Mononuclear cell (primary cell): ENCODE measurements at regions not wholly inside any gene's neighbourhood (a gene's known extent, or its start where the extent isn't known, plus 50 kb on each side); places are given as distances from the start of the nearest gene placed in this dataset.
"Not testable (repeated sequence)": the region's sequence is repeated elsewhere in the genome, so short reads cannot be mapped to it uniquely, and the experiment has no call there.

Experiments used
- H3K27me3 ChIP-seq: 2 replicates; pipeline ENCODE4 v1.6.0; 2011; ENCODE audit warnings: low read length, control low read depth; ENCODE audit not compliant: insufficient read depth
- H3K4me1 ChIP-seq: 2 replicates; pipeline ENCODE4 v1.5.1; 2011; ENCODE audit warnings: mild to moderate bottlenecking, low read length, control low read depth; ENCODE audit not compliant: insufficient read depth
- H3K4me3 ChIP-seq: 2 replicates; pipeline ENCODE4 v1.5.1; 2011; ENCODE audit warnings: mild to moderate bottlenecking, low read length, moderate library complexity
- H3K9me3 ChIP-seq: 2 replicates; pipeline ENCODE4 v1.5.1; 2011; ENCODE audit warnings: low read depth, mild to moderate bottlenecking, control low read depth, low read length

DNA sequence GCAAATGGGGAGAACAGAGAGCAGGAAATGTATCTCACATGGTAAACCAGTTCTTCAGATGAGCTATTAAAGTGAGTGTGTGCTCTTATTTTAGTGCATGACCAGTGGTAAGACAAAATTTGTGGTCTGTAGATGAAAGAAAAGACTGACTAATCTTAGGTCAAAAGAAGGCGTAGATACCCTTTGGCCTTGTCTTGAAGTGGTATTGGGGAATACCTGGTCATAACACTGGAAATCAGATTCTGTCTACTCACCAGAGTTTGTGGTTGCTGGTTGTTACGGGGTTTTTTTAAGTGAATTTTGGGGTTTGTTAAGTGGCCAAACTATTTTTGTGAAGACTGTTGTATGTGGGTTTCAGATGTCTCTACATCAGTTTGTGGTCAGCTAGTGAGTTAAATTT is 173.5 kb downstream of the KDM5D start:
- H3K4me1 ChIP-seq: peaks cover 15% of the 10 kb centered on the region
- H3K9me3 ChIP-seq: no peaks in the 10 kb centered on the region
- no peak overlapping the region for H3K4me3 ChIP-seq
- no peaks in the 10 kb centered on the region for H3K27me3 ChIP-seq

DNA sequence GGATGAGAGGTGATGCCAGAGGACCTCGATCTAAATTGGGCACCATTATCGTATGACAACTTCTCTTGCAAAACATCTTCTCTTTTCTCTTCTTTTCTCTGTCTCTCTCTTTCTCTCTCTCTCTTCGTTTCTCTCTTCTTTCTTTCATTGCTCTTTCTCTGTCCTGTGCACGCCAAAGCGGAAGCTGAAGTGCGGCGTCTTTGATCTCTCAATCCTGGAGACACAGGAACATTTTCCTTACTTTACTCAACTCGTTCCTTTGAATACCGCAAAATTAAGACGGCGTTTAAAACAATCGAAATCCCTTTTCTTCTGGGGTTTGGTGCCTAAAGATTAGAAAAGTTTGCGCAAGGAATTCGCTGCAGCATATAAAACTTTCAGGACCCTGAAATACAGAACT is 176.6 kb downstream of the KDM5D start:
- Histone ChIP-seq H3K4me1 (peaks cover 15% of the 10 kb centered on the region), H3K27me3 (no peaks in the 10 kb centered on the region), H3K9me3 (no peaks in the 10 kb centered on the region), H3K4me3 (peak overlapping the region; percentile 66)

DNA sequence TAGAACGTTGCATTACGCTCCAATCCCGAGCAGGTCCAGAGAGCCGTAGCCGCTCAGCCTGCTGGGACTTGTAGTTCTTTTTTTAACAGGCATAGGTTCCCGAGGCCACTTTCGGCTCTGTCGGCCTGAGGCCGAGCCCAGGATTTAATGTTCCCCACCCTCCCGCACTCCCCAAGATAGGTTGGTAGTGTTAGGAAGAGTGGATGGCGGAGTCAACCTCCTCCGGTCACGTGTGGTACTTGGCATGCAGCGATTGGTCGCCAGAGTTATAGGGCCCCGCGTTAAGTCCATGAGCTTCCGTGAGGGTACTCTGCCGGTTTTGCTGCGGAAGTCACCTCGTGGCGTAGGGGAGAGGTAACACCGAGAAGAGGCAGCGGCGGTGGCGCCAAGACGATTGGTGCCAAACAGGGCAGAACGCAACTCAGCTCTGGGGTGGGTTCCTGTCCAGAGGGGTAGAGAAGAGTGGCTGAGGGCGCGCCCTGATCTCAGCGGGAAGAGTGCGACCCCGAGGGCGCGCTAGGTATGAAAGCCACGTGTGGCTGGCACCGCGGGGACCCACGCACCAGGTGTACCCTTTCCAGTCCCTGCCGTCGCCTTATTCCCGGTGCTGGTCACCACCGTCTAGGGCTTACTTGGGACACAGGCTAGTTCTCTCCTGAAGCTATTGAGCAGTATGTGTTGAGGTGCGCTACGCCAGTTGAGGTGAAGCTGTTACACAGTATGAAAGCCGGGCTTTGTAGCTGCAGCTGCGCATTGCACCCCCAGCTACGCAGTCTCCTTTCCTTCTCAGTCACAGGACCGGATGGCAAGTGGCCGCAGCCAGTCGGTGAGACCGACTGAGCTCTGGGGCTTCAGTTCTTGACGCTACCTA is 177.2 kb downstream of the KDM5D start:
- H3K4me1 ChIP-seq: peaks cover 15% of the 10 kb centered on the region
- H3K27me3 ChIP-seq: no peaks in the 10 kb centered on the region
- H3K4me3 ChIP-seq: peak overlapping the region; percentile 66
- H3K9me3 ChIP-seq: no peaks in the 10 kb centered on the region

DNA sequence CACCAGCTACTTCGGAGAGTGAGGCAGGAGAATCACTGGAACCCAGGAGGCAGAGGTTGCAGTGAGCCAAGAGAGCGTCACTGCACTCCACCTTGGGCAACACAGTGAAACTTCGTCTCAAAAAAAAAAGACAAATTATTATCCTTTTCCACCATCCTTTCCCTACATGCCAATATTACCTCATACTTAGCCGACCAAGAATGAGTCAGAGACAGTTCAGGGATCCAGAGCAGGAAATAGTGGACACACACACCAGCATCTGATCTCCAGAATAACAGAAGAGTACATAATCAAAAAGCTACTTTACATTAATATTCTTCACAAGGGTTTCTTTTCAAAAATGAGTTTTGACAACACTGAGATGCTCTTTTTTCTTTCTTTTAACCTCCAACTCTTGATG is 185.4 kb downstream of the KDM5D start:
- Histone ChIP-seq H3K4me3 (no peak overlapping the region), H3K4me1 (no peaks in the 10 kb centered on the region), H3K27me3 (no peaks in the 10 kb centered on the region), H3K9me3 (no peaks in the 10 kb centered on the region)

DNA sequence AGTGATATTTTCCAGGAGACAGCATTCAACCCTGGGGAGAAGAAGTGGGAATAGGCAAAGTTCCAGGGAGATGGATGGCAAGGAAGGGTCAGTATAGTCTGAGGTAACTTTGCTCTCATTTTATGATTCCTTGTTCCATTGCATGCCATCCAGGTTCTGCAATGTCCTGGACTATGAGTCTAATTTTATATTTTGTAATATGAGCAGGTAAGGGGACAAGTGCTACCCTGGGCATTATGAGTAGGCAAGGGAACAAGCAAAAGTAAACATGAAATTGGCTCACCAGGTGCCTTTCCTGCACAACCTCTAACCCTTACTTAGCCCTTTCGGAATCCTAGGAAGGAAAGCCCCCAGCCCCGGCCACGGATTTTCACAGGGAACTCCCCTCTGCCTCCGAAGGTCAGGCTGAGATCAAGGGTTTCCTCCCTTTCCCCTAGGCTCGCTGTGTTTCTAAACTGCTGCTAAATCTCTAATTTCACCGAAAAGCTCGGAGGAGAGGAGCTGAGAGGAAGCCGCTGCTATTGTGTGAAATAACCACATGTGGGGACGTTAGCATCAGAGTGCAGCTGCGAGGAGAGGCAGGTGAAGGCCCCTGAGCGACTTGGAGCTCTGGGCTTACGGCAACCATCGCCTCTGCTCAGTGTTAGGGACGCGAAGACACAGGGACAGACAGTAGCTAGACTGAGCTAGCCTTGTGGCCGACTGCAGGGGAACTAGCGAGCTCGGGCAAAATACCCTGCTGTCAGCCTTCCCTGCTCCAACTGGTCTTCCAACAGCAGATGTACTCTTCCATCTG is 194.7 kb downstream of the KDM5D start:
- H3K4me3 ChIP-seq: no peak overlapping the region
- H3K9me3 ChIP-seq: no peaks in the 10 kb centered on the region
- H3K4me1 ChIP-seq: no peaks in the 10 kb centered on the region
- no peaks in the 10 kb centered on the region for H3K27me3 ChIP-seq

DNA sequence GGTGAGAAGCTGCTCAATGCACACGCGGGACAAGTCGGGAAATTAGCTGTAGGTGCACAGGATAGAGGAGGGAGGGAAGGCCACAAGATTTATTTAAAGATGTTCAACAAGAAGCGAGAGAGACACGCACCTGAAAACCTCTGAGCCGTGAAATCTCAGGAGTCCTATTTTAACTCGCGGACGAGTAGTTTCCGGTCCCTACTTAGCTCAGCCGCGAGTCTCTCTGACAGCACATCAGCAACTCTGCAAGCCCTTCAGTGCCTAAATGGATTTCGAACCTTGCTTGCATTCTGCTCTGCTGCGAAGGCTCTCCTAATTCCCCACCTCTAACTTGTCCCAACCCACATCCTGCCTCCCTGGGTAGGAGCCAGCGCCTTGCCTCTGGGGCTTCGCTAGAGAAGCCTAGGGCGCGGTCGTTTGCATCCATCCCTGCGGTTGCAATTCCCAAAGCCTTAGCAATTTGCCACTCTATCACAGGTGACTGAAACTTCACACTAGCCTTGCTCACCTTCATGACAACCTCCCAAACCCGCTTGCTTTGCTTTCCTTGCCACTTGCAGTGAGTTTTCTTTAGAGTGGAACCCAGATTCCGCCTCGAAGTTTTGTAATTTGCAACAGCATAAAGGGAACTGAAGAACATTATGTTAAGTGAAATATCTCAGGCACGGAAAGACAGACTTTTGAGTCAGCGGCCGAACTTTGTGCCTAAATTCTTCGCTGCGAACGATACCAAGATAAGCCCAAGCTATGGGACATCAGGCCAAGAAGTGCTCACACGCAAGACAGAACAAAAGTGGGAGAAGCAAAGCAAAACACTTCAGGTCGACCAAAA is 202.8 kb downstream of the KDM5D start:
- Histone ChIP-seq H3K4me1 (no peaks in the 10 kb centered on the region), H3K9me3 (no peaks in the 10 kb centered on the region), H3K4me3 (no peak overlapping the region), H3K27me3 (no peaks in the 10 kb centered on the region)

DNA sequence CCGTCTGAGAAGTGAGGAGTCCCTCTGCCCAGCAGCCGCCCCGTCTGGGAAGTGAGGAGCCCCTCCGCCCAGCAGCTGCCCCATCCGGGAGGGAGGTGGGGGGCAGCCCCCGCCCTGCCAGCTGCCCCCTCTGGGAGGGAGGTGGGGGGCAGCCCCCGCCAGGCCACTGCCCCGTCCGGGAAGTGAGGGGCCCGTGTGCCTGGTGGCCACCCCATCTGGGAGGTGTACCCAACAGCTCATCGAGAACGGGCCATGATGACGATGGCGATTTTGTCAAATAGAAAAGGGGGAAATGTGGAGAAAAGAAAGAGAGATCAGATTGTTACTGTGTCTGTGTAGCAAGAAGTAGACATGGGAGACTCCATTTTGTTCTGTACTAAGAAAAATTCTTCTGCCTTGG is 208.8 kb downstream of the KDM5D start:
- H3K9me3 ChIP-seq, H3K4me3 ChIP-seq, H3K4me1 ChIP-seq, H3K27me3 ChIP-seq: not testable (repeated sequence)

DNA sequence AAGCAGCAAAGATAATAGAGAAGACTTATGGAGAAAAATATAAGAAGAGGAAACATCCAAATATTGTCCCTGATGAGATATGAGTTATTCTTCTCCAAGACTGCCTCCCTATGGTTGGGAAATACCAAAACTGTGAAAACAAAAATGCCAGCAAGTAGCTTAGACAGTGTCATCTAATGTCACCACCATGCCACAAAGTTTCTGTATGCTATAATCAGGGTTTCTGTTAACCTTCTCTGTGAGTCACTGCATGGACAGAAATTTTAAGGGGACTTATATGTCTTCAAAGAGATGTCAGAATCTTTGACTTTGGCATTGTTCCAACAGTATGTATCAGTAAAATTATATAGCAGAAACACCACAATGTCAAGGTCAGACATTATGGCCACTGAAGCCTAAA is 222.6 kb downstream of the KDM5D start:
- H3K4me1 ChIP-seq: no peaks in the 10 kb centered on the region
- H3K9me3 ChIP-seq: no peaks in the 10 kb centered on the region
- H3K27me3 ChIP-seq: no peaks in the 10 kb centered on the region
- no peak overlapping the region for H3K4me3 ChIP-seq

DNA sequence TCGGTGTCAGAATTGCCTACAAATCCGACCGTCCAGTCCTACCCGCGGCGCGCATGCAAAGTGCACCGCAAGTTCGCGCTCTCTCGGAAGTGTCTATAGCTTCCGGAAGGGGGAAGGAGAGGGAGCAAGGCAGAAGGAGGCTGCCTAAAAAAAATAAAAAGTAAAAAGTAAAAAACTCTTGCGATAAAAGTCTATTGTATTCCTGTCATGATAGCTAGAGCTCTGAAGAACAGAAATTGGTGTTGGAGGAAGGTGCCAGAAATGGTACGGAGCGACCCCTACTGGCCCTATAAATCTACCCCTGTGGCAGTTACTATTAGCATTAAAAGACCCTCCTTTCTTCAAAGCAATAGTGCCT is 241.5 kb downstream of the KDM5D start:
- peaks cover 3% of the 10 kb centered on the region for H3K4me1 ChIP-seq
- H3K4me3 ChIP-seq: peak overlapping the region; percentile 44
- no peaks in the 10 kb centered on the region for H3K27me3 ChIP-seq
- H3K9me3 ChIP-seq: no peaks in the 10 kb centered on the region

DNA sequence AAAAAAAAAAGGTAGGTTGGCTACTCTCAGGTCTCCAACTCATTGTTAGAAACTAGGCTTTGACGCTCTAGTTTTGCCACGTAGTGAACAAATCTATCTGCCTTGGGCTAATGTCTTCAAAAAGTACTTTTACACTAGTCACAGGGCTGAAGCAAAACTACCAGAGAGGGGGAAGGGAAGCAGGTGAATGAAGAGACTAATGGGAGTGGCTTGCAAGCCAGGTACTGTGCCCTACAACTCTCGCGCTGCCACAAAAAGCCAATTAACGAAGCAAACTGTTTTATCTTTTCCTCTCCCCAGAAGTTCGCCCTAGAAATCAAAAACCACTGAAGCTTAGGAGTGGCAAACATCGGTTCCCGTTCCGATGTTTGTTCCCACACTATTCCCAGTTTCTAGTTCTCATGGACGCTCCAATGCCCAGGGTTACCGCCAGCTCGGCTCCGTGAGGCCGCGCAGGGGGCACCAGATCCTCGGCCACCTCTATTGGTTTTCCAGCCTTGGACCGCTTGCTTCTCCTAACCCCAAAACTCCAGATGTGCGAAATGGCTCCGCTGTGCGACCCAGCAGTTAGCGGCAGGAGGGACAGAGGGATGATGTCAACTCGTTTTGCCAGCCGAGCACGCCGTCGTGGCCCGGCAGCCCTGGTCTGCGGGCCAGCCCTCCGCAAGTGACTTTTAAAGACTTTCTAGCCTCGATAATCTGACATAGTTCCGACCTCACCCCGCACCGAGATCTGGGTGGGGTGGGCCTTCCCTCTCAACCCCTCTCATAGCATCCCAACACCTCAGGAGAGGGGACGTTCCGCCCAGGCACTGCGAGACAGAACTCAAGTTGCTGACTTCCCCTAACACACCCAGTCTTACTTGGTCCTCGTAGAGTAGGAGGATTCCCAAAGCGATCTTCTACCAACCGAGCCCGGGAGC is 242.1 kb downstream of the KDM5D start:
- no peaks in the 10 kb centered on the region for H3K9me3 ChIP-seq
- H3K4me1 ChIP-seq: peaks cover 3% of the 10 kb centered on the region
- H3K4me3 ChIP-seq: peak overlapping the region; percentile 44

DNA sequence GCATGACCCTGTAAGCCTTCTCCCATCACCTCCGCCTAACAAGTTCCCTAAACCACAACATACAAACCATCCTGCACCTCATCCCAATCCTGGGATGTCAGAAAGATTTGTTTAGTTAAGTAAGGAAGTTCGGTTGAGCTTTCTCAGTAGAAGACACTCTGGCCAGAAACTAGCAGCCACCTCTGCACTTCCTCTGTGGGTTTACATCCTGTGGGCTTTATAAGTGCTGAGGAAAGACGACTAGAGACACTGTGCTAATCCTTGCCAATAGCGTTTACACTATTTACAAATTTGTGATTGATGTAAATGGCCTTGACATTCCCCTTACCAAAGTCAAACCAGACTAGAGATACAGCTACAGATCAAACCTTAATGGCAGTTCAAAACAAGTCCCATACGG is 246.0 kb downstream of the KDM5D start:
- Histone ChIP-seq H3K27me3 (no peaks in the 10 kb centered on the region), H3K4me3 (no peak overlapping the region), H3K9me3 (no peaks in the 10 kb centered on the region), H3K4me1 (peaks cover 3% of the 10 kb centered on the region)

More for the DNA sequence above, 242.1 kb downstream of the KDM5D start:
- no peaks in the 10 kb centered on the region for H3K27me3 ChIP-seq

DNA sequence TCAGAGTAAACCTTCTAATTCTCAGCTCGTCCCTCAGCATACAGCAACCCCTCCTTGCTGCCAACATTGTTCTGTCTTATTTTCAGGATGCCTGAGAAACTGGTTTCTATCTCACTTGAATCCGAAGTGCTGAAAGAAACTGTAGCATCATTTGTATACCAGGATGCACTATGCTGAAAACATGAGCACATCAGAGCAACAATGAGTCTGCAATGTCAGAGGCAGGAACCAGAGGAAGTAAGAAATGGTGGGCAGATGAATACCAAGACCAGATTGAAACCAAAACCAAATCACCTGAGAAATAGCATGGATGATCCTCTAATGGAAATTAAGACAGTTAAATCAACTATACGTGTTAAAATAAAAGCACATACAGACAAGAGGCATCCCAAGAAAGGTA is 257.0 kb downstream of the KDM5D start:
- H3K4me1 ChIP-seq: no peaks in the 10 kb centered on the region
- peaks cover 7% of the 10 kb centered on the region for H3K9me3 ChIP-seq
- H3K27me3 ChIP-seq: no peaks in the 10 kb centered on the region
- no peak overlapping the region for H3K4me3 ChIP-seq

DNA sequence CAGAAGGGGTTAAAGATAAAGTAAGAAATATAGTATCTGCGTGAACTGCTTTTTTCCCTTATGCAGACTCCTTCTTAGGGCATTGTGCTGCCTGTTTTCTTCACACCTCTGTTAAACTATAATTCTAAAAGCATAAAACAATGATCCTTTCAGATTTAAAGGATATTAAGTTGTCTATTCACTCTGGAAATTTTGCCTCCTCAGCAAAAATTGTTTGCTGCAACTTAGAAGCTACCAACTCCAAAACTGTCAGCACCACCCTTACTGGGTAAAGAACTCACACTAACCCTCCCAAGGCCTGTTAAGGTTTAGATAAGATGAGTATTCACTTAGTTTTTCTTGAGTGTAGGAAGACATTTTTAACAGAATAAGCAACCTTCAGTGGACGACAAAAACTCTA is 259.5 kb downstream of the KDM5D start:
- H3K4me1 ChIP-seq: no peaks in the 10 kb centered on the region
- no peak overlapping the region for H3K4me3 ChIP-seq
- no peaks in the 10 kb centered on the region for H3K27me3 ChIP-seq
- H3K9me3 ChIP-seq: no peaks in the 10 kb centered on the region

DNA sequence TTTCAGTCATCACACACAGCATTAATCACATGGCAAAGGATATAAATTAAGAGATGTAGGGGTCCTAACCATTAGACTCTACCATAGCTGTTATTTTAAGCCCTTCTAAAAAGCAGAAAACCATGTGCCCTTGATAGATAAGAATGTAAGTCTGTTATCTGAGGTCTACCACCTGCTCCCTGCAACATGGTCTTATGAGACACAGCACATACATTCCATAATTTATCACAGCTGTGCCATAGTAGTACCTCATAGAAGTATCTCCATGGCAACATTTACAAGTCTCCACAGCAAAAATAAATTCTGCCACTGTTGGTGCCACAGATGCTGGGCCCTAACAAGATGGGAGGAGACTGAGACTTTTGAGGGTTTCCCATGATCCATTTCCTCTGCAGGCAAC is 265.4 kb downstream of the KDM5D start:
- H3K4me1 ChIP-seq: no peaks in the 10 kb centered on the region
- no peaks in the 10 kb centered on the region for H3K9me3 ChIP-seq
- H3K27me3 ChIP-seq: no peaks in the 10 kb centered on the region
- H3K4me3 ChIP-seq: no peak overlapping the region
